Colonic mucosa (tissue), 4 donors: ENCODE measurements at regions not wholly inside any gene's neighbourhood (a gene's known extent, or its start where the extent isn't known, plus 50 kb on each side); places are given as distances from the start of the nearest gene placed in this dataset.

Experiments
- DNase-seq: peaks from one replicate; pipeline ENCODE4 v3.0.0-alpha.2; 2020
- H3K27ac ChIP-seq: fragments of 200-600 bp; one replicate; pipeline ENCODE4 v1.8.0; 2021
- H3K27me3 ChIP-seq: fragments of 200-600 bp; one replicate; pipeline ENCODE4 v1.8.0; 2021
- H3K36me3 ChIP-seq: fragments of 200-600 bp; one replicate; pipeline ENCODE4 v1.8.0; 2021
- H3K4me1 ChIP-seq: fragments of 200-600 bp; one replicate; pipeline ENCODE4 v1.8.0; 2021; ENCODE audit warnings: mild to moderate bottlenecking
- H3K4me3 ChIP-seq: fragments of 200-600 bp; one replicate; pipeline ENCODE4 v1.8.0; 2021
- H3K9ac ChIP-seq, 2 donors: one replicate each; pipeline ENCODE4 v1.7.0; 2013; ENCODE audit warnings: control low read depth in 2 of 2, low read depth in 2 of 2, low read length in 2 of 2
- H3K9me3 ChIP-seq: fragments of 200-600 bp; one replicate; pipeline ENCODE4 v1.8.0; 2021
- intact Hi-C: fragments of 100-400 bp; cut with DNase I; formaldehyde crosslinking; loops from one replicate; pipeline ENCODE4 v1.14.1; 2022
- TF ChIP-seq, protein P1 (sequence below): fragments of 200-600 bp; IDR thresholded peaks from one replicate; pipeline ENCODE4 v1.8.0; 2022; ENCODE audit warnings: antibody characterized with exemption, mild to moderate bottlenecking
- donor health status: healthy.
- donor health status: DM: no; HTN: no; CAD: no.
- donor health status: DM: no; HTN: no; CAD: no.

DNA sequence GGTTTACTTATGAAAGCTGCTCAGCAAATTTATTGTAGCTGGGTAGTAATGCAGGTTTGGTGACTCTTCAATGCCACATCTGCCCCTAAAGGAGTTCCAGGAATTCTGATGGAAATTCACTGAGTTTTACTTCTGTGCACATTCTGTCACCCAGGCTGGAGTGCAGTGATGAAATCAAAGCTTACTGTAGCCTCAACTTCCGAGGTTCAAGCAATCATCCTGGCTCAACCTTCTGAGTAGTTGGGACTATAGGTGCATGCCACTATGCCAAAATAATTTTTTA is 150.6 kb upstream of the RUNX1 start:
- no peak overlapping the region for H3K4me3 ChIP-seq
- no peak for DNase-seq
- no peaks in the 10 kb centered on the region for H3K27me3 ChIP-seq
- H3K9me3 ChIP-seq, result no peaks in the 10 kb centered on the region
- intact Hi-C loops, result loop anchor here (10.0 kb wide), 1 partner anchor 305 kb away; no protein-coding TSS in a partner anchor
- TF ChIP-seq, protein P1, sequence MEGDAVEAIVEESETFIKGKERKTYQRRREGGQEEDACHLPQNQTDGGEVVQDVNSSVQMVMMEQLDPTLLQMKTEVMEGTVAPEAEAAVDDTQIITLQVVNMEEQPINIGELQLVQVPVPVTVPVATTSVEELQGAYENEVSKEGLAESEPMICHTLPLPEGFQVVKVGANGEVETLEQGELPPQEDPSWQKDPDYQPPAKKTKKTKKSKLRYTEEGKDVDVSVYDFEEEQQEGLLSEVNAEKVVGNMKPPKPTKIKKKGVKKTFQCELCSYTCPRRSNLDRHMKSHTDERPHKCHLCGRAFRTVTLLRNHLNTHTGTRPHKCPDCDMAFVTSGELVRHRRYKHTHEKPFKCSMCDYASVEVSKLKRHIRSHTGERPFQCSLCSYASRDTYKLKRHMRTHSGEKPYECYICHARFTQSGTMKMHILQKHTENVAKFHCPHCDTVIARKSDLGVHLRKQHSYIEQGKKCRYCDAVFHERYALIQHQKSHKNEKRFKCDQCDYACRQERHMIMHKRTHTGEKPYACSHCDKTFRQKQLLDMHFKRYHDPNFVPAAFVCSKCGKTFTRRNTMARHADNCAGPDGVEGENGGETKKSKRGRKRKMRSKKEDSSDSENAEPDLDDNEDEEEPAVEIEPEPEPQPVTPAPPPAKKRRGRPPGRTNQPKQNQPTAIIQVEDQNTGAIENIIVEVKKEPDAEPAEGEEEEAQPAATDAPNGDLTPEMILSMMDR, result no peak
- no peaks in the 10 kb centered on the region for H3K4me1 ChIP-seq
- H3K9ac ChIP-seq, result no peak overlapping the region
- no peak overlapping the region for H3K27ac ChIP-seq
- H3K36me3 ChIP-seq, result no peaks in the 10 kb centered on the region

DNA sequence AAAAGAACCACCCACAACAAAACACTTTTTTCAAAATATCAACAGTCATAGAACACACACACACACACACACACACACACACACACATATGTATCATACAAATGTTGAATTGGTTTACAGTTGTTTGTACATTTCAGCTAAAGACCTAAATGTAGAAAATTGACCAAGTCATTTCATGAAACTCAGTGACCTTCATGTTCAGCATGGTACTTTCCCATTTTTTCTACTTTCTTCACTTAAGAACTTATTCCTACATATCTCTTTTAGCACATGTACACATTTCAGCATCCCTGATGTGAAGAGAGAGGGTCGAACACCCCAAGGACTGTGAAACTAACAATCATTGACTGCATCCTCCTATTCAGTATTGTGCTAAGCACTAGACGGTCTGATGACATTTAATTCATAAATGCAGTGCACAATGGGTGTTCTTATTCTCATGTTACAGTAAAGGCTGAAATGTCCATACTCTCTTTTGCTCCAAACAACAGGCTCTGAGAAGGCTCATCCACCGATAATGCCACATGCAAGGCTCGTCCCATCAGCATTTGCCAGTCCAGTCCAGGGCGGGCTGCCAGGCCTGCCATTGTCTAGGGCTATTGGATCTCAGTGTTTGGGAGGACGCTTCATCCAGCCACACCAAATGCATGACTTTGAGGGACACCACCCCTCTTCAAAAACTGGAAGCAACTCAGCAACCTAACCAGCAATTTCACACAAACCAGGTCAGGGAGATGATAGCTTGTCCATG is 150.1 kb upstream of the RUNX1 start:
- intact Hi-C loops, result no loop called here
- TF ChIP-seq, protein P1, result no peak
- H3K27ac ChIP-seq, result no peak overlapping the region
- DNase-seq, result no peak
- H3K4me1 ChIP-seq, result no peaks in the 10 kb centered on the region
- H3K9ac ChIP-seq, result no peak overlapping the region
- H3K4me3 ChIP-seq, result no peak overlapping the region
- no peaks in the 10 kb centered on the region for H3K9me3 ChIP-seq
- no peaks in the 10 kb centered on the region for H3K27me3 ChIP-seq
- H3K36me3 ChIP-seq, result no peaks in the 10 kb centered on the region

DNA sequence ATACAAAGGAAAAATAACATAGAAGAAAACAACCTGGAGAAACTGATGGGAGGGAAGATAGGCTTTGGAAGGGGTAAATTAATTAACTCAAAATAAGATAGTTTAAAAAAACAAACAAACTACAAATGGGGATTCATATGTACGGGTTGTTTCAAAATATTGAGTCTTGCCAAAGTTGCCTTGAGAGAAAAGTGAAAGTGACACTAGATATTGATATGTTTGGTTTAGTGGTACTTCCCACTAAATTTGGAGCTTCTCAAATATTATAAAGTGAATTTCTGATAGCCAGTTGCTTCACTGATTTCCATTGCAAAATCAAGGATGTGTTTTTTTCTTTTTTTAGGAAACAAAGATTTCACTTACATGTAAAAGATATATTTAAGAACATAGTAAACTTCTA is 149.5 kb upstream of the RUNX1 start:
- DNase-seq, result no peak
- no peak overlapping the region for H3K27ac ChIP-seq

DNA sequence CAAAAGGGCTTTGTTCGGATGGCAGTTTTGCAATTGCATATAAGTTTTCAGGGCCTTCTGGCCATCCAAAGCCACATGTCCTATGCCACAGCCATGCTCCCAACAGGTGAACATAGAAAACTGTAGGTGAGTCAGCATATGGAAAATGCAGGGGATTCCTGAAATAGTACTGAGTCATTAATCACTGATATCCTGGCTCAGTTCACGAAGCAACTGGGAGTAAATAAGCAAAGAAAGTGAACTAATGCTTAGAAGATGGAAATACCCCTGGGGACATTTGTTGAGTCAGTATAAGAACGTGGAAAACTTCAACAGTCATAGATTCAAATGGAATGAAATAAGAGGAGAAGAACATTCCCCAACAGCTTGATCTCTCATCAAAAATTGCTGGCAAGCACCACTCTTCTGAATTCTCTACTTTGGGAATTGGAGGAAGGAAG is 148.9 kb upstream of the RUNX1 start:
- TF ChIP-seq, protein P1, result no peak
- Histone ChIP-seq H3K4me1 (no peaks in the 10 kb centered on the region), H3K36me3 (no peaks in the 10 kb centered on the region), H3K27me3 (no peaks in the 10 kb centered on the region), H3K4me3 (no peak overlapping the region), H3K9me3 (no peaks in the 10 kb centered on the region), H3K27ac (no peak overlapping the region), H3K9ac (no peak overlapping the region)
- DNase-seq, result no peak
- intact Hi-C loops, result no loop called here

More for the DNA sequence above, 149.5 kb upstream of the RUNX1 start:
- Histone ChIP-seq H3K4me1 (no peaks in the 10 kb centered on the region), H3K36me3 (no peaks in the 10 kb centered on the region), H3K4me3 (no peak overlapping the region), H3K9ac (no peak overlapping the region), H3K9me3 (no peaks in the 10 kb centered on the region), H3K27me3 (no peaks in the 10 kb centered on the region)
- TF ChIP-seq, protein P1, result no peak
- intact Hi-C loops, result no loop called here

DNA sequence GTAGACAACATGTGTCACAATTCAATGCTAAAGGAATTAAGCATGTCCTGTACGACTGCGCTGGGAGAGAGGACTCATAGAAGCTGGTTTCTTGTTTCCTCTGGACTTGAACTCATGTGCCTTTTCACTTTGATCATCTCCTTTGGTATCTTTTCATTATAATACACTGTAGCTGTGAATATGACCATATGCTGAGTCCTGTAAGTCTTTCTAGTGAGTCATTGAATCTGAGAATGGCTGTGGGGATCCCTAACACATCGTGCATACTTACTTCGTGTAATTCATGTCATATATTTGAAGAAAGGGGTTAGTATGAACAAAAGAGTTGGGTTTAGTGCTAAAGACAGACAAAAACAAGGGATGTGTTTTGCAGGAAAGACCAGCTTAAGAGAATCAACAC is 148.1 kb upstream of the RUNX1 start:
- H3K27me3 ChIP-seq, result no peaks in the 10 kb centered on the region
- intact Hi-C loops, result no loop called here
- no peaks in the 10 kb centered on the region for H3K36me3 ChIP-seq
- H3K4me3 ChIP-seq, result no peak overlapping the region
- no peaks in the 10 kb centered on the region for H3K9me3 ChIP-seq
- H3K9ac ChIP-seq, result no peak overlapping the region
- H3K4me1 ChIP-seq, result no peaks in the 10 kb centered on the region
- H3K27ac ChIP-seq, result no peak overlapping the region
- TF ChIP-seq, protein P1, result no peak
- no peak for DNase-seq
